ENCODE measurements at regions not wholly inside any gene's neighbourhood (a gene's known extent, or its start where the extent isn't known, plus 50 kb on each side); places are given as distances from the start of the nearest gene placed in this dataset.

- TF ChIP-seq, protein P1, sequence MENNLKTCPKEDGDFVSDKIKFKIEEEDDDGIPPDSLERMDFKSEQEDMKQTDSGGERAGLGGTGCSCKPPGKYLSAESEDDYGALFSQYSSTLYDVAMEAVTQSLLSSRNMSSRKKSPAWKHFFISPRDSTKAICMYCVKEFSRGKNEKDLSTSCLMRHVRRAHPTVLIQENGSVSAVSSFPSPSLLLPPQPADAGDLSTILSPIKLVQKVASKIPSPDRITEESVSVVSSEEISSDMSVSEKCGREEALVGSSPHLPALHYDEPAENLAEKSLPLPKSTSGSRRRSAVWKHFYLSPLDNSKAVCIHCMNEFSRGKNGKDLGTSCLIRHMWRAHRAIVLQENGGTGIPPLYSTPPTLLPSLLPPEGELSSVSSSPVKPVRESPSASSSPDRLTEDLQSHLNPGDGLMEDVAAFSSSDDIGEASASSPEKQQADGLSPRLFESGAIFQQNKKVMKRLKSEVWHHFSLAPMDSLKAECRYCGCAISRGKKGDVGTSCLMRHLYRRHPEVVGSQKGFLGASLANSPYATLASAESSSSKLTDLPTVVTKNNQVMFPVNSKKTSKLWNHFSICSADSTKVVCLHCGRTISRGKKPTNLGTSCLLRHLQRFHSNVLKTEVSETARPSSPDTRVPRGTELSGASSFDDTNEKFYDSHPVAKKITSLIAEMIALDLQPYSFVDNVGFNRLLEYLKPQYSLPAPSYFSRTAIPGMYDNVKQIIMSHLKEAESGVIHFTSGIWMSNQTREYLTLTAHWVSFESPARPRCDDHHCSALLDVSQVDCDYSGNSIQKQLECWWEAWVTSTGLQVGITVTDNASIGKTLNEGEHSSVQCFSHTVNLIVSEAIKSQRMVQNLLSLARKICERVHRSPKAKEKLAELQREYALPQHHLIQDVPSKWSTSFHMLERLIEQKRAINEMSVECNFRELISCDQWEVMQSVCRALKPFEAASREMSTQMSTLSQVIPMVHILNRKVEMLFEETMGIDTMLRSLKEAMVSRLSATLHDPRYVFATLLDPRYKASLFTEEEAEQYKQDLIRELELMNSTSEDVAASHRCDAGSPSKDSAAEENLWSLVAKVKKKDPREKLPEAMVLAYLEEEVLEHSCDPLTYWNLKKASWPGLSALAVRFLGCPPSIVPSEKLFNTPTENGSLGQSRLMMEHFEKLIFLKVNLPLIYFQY (CRISPR knock-in tag; IDR thresholded peaks at IDR 0.05; ENCODE audit: borderline replicate concordance) = no peak
- no peak for TF ChIP-seq ZUFSP (CRISPR knock-in tag; IDR thresholded peaks at IDR 0.05; ENCODE audit: borderline replicate concordance)
These were observed 249.5 kb downstream of the PRELID2 start (continued) for GRCh38 chr5:145585443-145586148.

- no peaks in the 10 kb centered on the region for H3K4me1 ChIP-seq (ENCODE audit: insufficient read depth, low read length)
- in situ Hi-C loops (cut with HindIII; ENCODE audit: extremely low pct_ligation_motif_present, low pct_unique_long_range_greater_than_20kb) = no loop called here
- FAIRE-seq (no peak), ATAC-seq (no peak), DNase-seq (ENCODE audit: low spot score) (no peak)
- no peak overlapping the region for H3K27ac ChIP-seq (ENCODE audit: extremely low read length, insufficient read depth, low read length)
- no peaks in the 10 kb centered on the region for H3K9me3 ChIP-seq (ENCODE audit: low read length)
- ChIA-PET POLR2A (no interaction called here), CTCF (ENCODE audit: low intra/inter-chr PET ratio, low total read pairs) (no interaction called here)
- no peaks in the 10 kb centered on the region for H3K27me3 ChIP-seq (ENCODE audit: control insufficient read depth in 1 of 2, insufficient read depth in 2 of 2, low read length in 2 of 2)
- H3K79me2 ChIP-seq (ENCODE audit: insufficient read depth, low read length) = no peaks in the 10 kb centered on the region
- TF ChIP-seq ZNF12 (CRISPR knock-in tag; IDR thresholded peaks at IDR 0.05) (no peak), SKI (IDR thresholded peaks at IDR 0.05; ENCODE audit: partially characterized antibody) (no peak), DPF2 (CRISPR knock-in tag; IDR thresholded peaks at IDR 0.05; ENCODE audit: borderline replicate concordance, low read depth) (no peak), ZNF839 (CRISPR knock-in tag; IDR thresholded peaks at IDR 0.05; ENCODE audit: borderline replicate concordance) (no peak), ZSCAN5A (CRISPR knock-in tag; IDR thresholded peaks at IDR 0.05; ENCODE audit: borderline replicate concordance) (no peak), HES4 (CRISPR knock-in tag; IDR thresholded peaks at IDR 0.05; ENCODE audit: borderline replicate concordance) (no peak), GATAD1 (CRISPR knock-in tag; IDR thresholded peaks at IDR 0.05) (no peak), ZBTB7A (CRISPR knock-in tag; IDR thresholded peaks at IDR 0.05) (no peak), HIVEP1 (CRISPR knock-in tag; IDR thresholded peaks at IDR 0.05) (no peak), PHB2 (IDR thresholded peaks at IDR 0.05; ENCODE audit: partially characterized antibody) (no peak), ZNF292 (CRISPR knock-in tag; IDR thresholded peaks at IDR 0.05; ENCODE audit: borderline replicate concordance, low read depth) (no peak)
- no peak overlapping the region for H3K4me3 ChIP-seq (replicated peaks in 1 of 3; ENCODE audit: insufficient read depth in 1 of 3, low read depth in 2 of 3, low read length in 3 of 3)
- no peak overlapping the region for H3K4me2 ChIP-seq (ENCODE audit: low read depth, low read length)
- H2AFZ ChIP-seq (ENCODE audit: low read length) = no peak overlapping the region
- BruUV-seq (replicated peaks) = no TSS peak
- H4K20me1 ChIP-seq (ENCODE audit: insufficient read depth, low read length) = no peaks in the 10 kb centered on the region
- intact Hi-C loops (cut with micrococcal nuclease; ENCODE audit: unreplicated experiment) = no loop called here
- 75% methylated on average over 1 of the region's 1 CpG for WGBS (ENCODE audit: low lambda C conversion rate)
- no peak overlapping the region for H3K9ac ChIP-seq (ENCODE audit: insufficient read depth, low read depth, low read length)
- no peaks in the 10 kb centered on the region for H3K36me3 ChIP-seq (replicated peaks in 1 of 2; ENCODE audit: control insufficient read depth in 1 of 2, insufficient read depth in 2 of 2, low read length in 2 of 2)
These were observed 255.8 kb downstream of the PRELID2 start for GRCh38 chr5:145579301-145579700.

All from HepG2 (cell line).